ENCODE measurements at regions not wholly inside any gene's neighbourhood (a gene's known extent, or its start where the extent isn't known, plus 50 kb on each side); places are given as distances from the start of the nearest gene placed in this dataset.

DNA sequence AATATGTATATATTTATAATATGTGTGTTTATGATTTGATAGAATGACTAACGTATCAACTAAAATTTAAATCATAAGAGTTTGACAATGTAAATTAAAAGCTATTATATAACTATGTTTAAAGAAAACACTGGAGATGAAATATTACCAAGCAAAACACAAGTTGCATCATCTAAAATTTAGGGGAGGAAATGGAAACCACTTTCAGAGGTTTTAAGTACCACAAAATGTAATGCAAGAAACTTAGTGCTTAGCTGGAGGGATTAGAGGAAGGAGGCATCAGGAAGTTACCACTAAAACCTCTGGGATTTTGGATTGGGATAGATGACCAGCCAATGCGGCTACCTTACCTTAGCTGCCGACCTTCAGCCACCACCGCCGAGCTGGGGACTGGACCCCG lies 1192.1 kb upstream of the PRKX start (continued):
- TF ChIP-seq, protein P1, sequence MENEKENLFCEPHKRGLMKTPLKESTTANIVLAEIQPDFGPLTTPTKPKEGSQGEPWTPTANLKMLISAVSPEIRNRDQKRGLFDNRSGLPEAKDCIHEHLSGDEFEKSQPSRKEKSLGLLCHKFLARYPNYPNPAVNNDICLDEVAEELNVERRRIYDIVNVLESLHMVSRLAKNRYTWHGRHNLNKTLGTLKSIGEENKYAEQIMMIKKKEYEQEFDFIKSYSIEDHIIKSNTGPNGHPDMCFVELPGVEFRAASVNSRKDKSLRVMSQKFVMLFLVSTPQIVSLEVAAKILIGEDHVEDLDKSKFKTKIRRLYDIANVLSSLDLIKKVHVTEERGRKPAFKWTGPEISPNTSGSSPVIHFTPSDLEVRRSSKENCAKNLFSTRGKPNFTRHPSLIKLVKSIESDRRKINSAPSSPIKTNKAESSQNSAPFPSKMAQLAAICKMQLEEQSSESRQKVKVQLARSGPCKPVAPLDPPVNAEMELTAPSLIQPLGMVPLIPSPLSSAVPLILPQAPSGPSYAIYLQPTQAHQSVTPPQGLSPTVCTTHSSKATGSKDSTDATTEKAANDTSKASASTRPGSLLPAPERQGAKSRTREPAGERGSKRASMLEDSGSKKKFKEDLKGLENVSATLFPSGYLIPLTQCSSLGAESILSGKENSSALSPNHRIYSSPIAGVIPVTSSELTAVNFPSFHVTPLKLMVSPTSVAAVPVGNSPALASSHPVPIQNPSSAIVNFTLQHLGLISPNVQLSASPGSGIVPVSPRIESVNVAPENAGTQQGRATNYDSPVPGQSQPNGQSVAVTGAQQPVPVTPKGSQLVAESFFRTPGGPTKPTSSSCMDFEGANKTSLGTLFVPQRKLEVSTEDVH (IDR thresholded peaks at IDR 0.05; ENCODE audit: low read depth, partially characterized antibody), result no peak
- TF ChIP-seq SRSF3 (IDR thresholded peaks at IDR 0.05; ENCODE audit: insufficient read depth, low read length) (no peak), MBD2 (IDR thresholded peaks at IDR 0.05; ENCODE audit: borderline replicate concordance, low read depth) (no peak), NFE2 (IDR thresholded peaks at IDR 0.05; ENCODE audit: low read depth) (no peak), GTF2E2 (tag; IDR thresholded peaks at IDR 0.05) (no peak)
- TF ChIP-seq, protein P2, sequence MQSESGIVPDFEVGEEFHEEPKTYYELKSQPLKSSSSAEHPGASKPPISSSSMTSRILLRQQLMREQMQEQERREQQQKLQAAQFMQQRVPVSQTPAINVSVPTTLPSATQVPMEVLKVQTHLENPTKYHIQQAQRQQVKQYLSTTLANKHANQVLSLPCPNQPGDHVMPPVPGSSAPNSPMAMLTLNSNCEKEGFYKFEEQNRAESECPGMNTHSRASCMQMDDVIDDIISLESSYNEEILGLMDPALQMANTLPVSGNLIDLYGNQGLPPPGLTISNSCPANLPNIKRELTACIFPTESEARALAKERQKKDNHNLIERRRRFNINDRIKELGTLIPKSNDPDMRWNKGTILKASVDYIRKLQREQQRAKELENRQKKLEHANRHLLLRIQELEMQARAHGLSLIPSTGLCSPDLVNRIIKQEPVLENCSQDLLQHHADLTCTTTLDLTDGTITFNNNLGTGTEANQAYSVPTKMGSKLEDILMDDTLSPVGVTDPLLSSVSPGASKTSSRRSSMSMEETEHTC (IDR thresholded peaks at IDR 0.05), result no peak
- TF ChIP-seq, protein P3, sequence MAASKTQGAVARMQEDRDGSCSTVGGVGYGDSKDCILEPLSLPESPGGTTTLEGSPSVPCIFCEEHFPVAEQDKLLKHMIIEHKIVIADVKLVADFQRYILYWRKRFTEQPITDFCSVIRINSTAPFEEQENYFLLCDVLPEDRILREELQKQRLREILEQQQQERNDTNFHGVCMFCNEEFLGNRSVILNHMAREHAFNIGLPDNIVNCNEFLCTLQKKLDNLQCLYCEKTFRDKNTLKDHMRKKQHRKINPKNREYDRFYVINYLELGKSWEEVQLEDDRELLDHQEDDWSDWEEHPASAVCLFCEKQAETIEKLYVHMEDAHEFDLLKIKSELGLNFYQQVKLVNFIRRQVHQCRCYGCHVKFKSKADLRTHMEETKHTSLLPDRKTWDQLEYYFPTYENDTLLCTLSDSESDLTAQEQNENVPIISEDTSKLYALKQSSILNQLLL (CRISPR knock-in tag; IDR thresholded peaks at IDR 0.05; ENCODE audit: borderline replicate concordance), result no peak
- TF ChIP-seq, protein P4, sequence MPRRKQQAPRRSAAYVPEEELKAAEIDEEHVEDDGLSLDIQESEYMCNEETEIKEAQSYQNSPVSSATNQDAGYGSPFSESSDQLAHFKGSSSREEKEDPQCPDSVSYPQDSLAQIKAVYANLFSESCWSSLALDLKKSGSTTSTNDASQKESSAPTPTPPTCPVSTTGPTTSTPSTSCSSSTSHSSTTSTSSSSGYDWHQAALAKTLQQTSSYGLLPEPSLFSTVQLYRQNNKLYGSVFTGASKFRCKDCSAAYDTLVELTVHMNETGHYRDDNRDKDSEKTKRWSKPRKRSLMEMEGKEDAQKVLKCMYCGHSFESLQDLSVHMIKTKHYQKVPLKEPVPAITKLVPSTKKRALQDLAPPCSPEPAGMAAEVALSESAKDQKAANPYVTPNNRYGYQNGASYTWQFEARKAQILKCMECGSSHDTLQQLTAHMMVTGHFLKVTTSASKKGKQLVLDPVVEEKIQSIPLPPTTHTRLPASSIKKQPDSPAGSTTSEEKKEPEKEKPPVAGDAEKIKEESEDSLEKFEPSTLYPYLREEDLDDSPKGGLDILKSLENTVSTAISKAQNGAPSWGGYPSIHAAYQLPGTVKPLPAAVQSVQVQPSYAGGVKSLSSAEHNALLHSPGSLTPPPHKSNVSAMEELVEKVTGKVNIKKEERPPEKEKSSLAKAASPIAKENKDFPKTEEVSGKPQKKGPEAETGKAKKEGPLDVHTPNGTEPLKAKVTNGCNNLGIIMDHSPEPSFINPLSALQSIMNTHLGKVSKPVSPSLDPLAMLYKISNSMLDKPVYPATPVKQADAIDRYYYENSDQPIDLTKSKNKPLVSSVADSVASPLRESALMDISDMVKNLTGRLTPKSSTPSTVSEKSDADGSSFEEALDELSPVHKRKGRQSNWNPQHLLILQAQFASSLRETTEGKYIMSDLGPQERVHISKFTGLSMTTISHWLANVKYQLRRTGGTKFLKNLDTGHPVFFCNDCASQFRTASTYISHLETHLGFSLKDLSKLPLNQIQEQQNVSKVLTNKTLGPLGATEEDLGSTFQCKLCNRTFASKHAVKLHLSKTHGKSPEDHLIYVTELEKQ (CRISPR knock-in tag; IDR thresholded peaks at IDR 0.05), result no peak
